BLaER1 (cell line): ENCODE measurements at regions not wholly inside any gene's neighbourhood (a gene's known extent, or its start where the extent isn't known, plus 50 kb on each side); places are given as distances from the start of the nearest gene placed in this dataset.
"Not testable (repeated sequence)": the region's sequence is repeated elsewhere in the genome, so short reads cannot be mapped to it uniquely, and the experiment has no call there.

Source experiments
- H3K27ac ChIP-seq: shearing (Covaris generic); formaldehyde crosslinking; 2 replicates; pipeline ENCODE4 v1.8.1; 2022
- H3K27me3 ChIP-seq: shearing (Covaris generic); formaldehyde crosslinking; 2 replicates; pipeline ENCODE4 v1.8.1; 2022
- H3K36me3 ChIP-seq: shearing (Covaris generic); formaldehyde crosslinking; 2 replicates; pipeline ENCODE4 v1.8.1; 2022
- H3K4me1 ChIP-seq: shearing (Covaris generic); formaldehyde crosslinking; 2 replicates; pipeline ENCODE4 v1.8.1; 2022
- H3K4me2 ChIP-seq: shearing (Covaris generic); formaldehyde crosslinking; 2 replicates; pipeline ENCODE4 v1.8.1; 2022
- H3K4me3 ChIP-seq: shearing (Covaris generic); formaldehyde crosslinking; 2 replicates; pipeline ENCODE4 v1.8.1; 2022
- H3K9ac ChIP-seq: shearing (Covaris generic); formaldehyde crosslinking; 2 replicates; pipeline ENCODE4 v1.8.1; 2022
- H3K9me3 ChIP-seq: shearing (Covaris generic); formaldehyde crosslinking; 2 replicates; pipeline ENCODE4 v1.8.1; 2022
- H4K20me1 ChIP-seq: shearing (Covaris generic); formaldehyde crosslinking; 2 replicates; pipeline ENCODE4 v1.8.1; 2022
- Cebpa-rat ChIP-seq: shearing (Covaris generic); IDR thresholded peaks from 2 replicates; pipeline ENCODE4 v1.8.1; 2022

DNA sequence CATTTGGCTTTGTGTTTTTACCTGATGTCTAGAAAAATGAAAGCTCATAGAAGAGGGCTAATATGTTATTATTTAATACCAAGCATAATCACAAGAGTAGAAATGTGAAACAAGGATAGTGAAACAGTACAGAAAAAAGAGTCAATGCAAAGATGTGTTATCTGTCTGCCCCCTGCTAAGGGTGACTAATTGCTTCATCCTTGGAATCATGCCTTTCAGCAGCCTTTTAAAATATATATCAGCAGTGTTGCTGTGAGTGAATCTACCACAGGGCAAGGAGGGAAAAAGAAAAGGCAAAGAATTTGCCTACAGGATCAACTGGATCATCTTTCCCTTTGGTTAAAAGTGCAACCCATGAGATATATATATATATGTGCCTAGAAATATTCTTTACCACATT, 867.2 kb upstream of the RAG2 start:
- Histone ChIP-seq H3K4me2 (no peak overlapping the region), H4K20me1 (no peaks in the 10 kb centered on the region), H3K27ac (no peak overlapping the region), H3K4me3 (no peak overlapping the region), H3K27me3 (no peaks in the 10 kb centered on the region), H3K36me3 (no peaks in the 10 kb centered on the region), H3K9me3 (no peaks in the 10 kb centered on the region), H3K9ac (no peak overlapping the region), H3K4me1 (no peaks in the 10 kb centered on the region)
- no peak for TF ChIP-seq Cebpa-rat

- H3K4me3 ChIP-seq: no peak overlapping the region
- no peaks in the 10 kb centered on the region for H3K9me3 ChIP-seq
- H4K20me1 ChIP-seq: no peaks in the 10 kb centered on the region
- no peak for TF ChIP-seq Cebpa-rat
- H3K27ac ChIP-seq: no peak overlapping the region
- H3K9ac ChIP-seq: no peak overlapping the region
- no peaks in the 10 kb centered on the region for H3K4me1 ChIP-seq
- no peaks in the 10 kb centered on the region for H3K27me3 ChIP-seq
- H3K36me3 ChIP-seq: no peaks in the 10 kb centered on the region
- H3K4me2 ChIP-seq: no peak overlapping the region
These were observed 861.4 kb upstream of the RAG2 start for GRCh38 chr11:37459456-37459855.

- Histone ChIP-seq H3K36me3 (no peaks in the 10 kb centered on the region), H3K9me3 (no peaks in the 10 kb centered on the region), H3K9ac (no peak overlapping the region), H3K4me3 (no peak overlapping the region), H3K4me2 (no peak overlapping the region), H3K27ac (no peak overlapping the region), H4K20me1 (no peaks in the 10 kb centered on the region), H3K4me1 (no peaks in the 10 kb centered on the region), H3K27me3 (no peaks in the 10 kb centered on the region)
- TF ChIP-seq Cebpa-rat: no peak
These were observed 858.7 kb upstream of the RAG2 start for GRCh38 chr11:37456746-37457145.

- H3K4me2 ChIP-seq: no peak overlapping the region
These were observed 853.9 kb upstream of the RAG2 start for GRCh38 chr11:37451903-37452302.

DNA sequence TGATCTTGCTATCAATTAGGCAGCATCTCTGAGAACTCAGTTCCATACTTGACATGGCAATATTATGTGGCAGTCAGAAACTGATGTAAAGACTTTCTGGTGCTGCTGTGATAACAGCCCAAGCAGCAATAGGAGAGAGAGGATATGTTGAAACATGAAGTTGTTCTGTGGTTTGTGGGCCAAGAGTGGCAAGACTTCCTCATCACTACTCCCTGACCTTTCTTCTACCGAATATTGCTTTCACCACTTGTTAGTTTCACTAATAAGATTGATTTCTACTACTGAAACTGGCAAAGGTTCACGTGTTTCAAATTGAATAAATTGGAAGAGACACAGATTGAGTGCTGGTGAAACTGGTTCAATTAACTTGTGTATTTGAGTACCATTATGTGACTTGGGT, 852.6 kb upstream of the RAG2 start:
- Histone ChIP-seq H3K27ac (no peak overlapping the region), H3K4me3 (no peak overlapping the region), H4K20me1 (no peaks in the 10 kb centered on the region), H3K4me2 (no peak overlapping the region), H3K9ac (no peak overlapping the region), H3K4me1 (no peaks in the 10 kb centered on the region), H3K36me3 (no peaks in the 10 kb centered on the region), H3K27me3 (no peaks in the 10 kb centered on the region), H3K9me3 (no peaks in the 10 kb centered on the region)
- no peak for TF ChIP-seq Cebpa-rat

More at GRCh38 chr11:37451903-37452302, 853.9 kb upstream of the RAG2 start:
- H3K27me3 ChIP-seq: no peaks in the 10 kb centered on the region
- no peak overlapping the region for H3K27ac ChIP-seq
- H3K4me3 ChIP-seq: no peak overlapping the region
- H3K9me3 ChIP-seq: no peaks in the 10 kb centered on the region
- TF ChIP-seq Cebpa-rat: no peak
- no peak overlapping the region for H3K9ac ChIP-seq
- H3K36me3 ChIP-seq: no peaks in the 10 kb centered on the region
- no peaks in the 10 kb centered on the region for H3K4me1 ChIP-seq
- H4K20me1 ChIP-seq: no peaks in the 10 kb centered on the region

GRCh38 chr11:37449146-37449545, 851.1 kb upstream of the RAG2 start:
- H4K20me1 ChIP-seq: no peaks in the 10 kb centered on the region
- TF ChIP-seq Cebpa-rat: no peak
- H3K4me2 ChIP-seq: no peak overlapping the region

DNA sequence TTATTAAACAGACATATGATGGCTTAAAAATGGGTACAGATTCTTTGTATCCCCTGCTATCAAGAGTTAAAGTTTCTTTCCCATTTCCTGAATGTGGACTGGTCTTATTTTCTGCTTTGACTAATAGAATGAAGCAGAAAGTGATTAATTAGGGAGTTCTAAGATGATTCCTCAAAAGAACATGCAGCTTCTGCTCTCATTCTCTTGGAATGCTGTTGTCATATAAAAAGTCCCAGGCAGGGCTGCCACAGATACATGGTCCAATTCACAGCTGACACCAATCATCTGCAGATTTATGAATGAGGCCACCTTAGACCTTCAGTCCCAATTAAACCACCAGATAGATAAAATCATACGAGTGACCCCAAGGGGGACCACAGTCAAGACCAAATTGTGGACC, 844.5 kb upstream of the RAG2 start:
- H3K4me2 ChIP-seq: no peak overlapping the region
- no peaks in the 10 kb centered on the region for H3K27me3 ChIP-seq
- H3K27ac ChIP-seq: no peak overlapping the region
- H3K36me3 ChIP-seq: no peaks in the 10 kb centered on the region
- TF ChIP-seq Cebpa-rat: no peak
- no peaks in the 10 kb centered on the region for H4K20me1 ChIP-seq
- no peak overlapping the region for H3K4me3 ChIP-seq
- no peaks in the 10 kb centered on the region for H3K9me3 ChIP-seq
- no peaks in the 10 kb centered on the region for H3K4me1 ChIP-seq
- no peak overlapping the region for H3K9ac ChIP-seq

More at GRCh38 chr11:37449146-37449545, 851.1 kb upstream of the RAG2 start:
- H3K9me3 ChIP-seq: no peaks in the 10 kb centered on the region
- H3K9ac ChIP-seq: no peak overlapping the region
- no peaks in the 10 kb centered on the region for H3K27me3 ChIP-seq
- no peak overlapping the region for H3K27ac ChIP-seq
- H3K4me3 ChIP-seq: no peak overlapping the region
- no peaks in the 10 kb centered on the region for H3K36me3 ChIP-seq
- H3K4me1 ChIP-seq: no peaks in the 10 kb centered on the region

DNA sequence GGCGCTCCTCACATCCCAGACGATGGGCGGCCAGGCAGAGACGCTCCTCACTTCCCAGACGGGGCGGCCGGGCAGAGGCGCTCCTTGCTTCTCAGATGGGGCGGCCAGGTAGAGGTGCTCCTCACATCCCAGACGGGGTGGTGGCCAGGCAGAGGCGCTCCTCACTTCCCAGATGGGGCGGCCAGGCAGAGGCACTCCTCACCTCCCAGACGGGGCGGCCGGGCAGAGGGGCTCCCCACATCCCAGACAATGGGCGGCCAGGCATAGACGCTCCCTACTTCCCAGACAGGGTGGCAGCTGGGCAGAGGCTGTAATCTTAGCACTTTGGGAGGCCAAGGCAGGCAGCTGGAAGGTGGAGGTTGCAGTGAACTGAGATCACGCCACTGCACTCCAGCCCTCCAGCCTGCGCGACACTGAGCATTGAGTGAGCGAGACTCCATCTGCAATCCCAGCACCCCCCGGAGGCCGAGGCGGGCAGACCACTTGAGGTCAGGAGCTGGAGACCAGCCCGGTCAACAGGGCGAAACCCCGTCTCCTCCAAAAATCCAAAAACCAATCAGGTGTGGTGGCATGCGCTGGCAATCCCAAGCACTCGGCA, 833.7 kb upstream of the RAG2 start:
- H3K4me2 ChIP-seq, H3K27ac ChIP-seq, H3K27me3 ChIP-seq, H3K9ac ChIP-seq, H4K20me1 ChIP-seq, H3K4me1 ChIP-seq, H3K4me3 ChIP-seq, H3K36me3 ChIP-seq: not testable (repeated sequence)
- H3K9me3 ChIP-seq: peaks cover 26% of the 10 kb centered on the region

GRCh38 chr11:37430966-37431632, 833.1 kb upstream of the RAG2 start:
- not testable (repeated sequence) for H3K27me3 ChIP-seq, H3K36me3 ChIP-seq, H3K27ac ChIP-seq

GRCh38 chr11:37422511-37422910, 824.5 kb upstream of the RAG2 start:
- no peaks in the 10 kb centered on the region for H3K27me3 ChIP-seq
- H3K4me3 ChIP-seq: no peak overlapping the region
- peaks cover 18% of the 10 kb centered on the region for H3K9me3 ChIP-seq
- no peaks in the 10 kb centered on the region for H3K36me3 ChIP-seq
- H3K4me1 ChIP-seq: no peaks in the 10 kb centered on the region
- H3K4me2 ChIP-seq: no peak overlapping the region
- no peak overlapping the region for H3K27ac ChIP-seq
- no peak overlapping the region for H3K9ac ChIP-seq
- no peaks in the 10 kb centered on the region for H4K20me1 ChIP-seq
- TF ChIP-seq Cebpa-rat: no peak

More at GRCh38 chr11:37430966-37431632, 833.1 kb upstream of the RAG2 start:
- H3K4me1 ChIP-seq, H3K4me3 ChIP-seq, H3K9ac ChIP-seq, H3K4me2 ChIP-seq, H4K20me1 ChIP-seq: not testable (repeated sequence)
- H3K9me3 ChIP-seq: peaks cover 26% of the 10 kb centered on the region

- Histone ChIP-seq H3K27ac (no peak overlapping the region), H3K4me1 (no peaks in the 10 kb centered on the region), H3K9ac (no peak overlapping the region), H3K4me3 (no peak overlapping the region), H4K20me1 (no peaks in the 10 kb centered on the region), H3K4me2 (no peak overlapping the region), H3K27me3 (no peaks in the 10 kb centered on the region), H3K36me3 (no peaks in the 10 kb centered on the region), H3K9me3 (no peaks in the 10 kb centered on the region)
- no peak for TF ChIP-seq Cebpa-rat
These were observed 813.3 kb upstream of the RAG2 start for GRCh38 chr11:37411289-37411688.
